T-cell (primary cell): ENCODE measurements at regions not wholly inside any gene's neighbourhood (a gene's known extent, or its start where the extent isn't known, plus 50 kb on each side); places are given as distances from the start of the nearest gene placed in this dataset.
"Not testable (repeated sequence)": the region's sequence is repeated elsewhere in the genome, so short reads cannot be mapped to it uniquely, and the experiment has no call there.

Source experiments
- ATAC-seq, 4 experiments: fragments of 200-7000 bp in 3 of 4; fragments of 150-1000 bp in 1 of 4; cut with Tn5 transposase; replicated peaks in 1 of 4; 1 replicate in 3 of 4; 2 replicates in 1 of 4; pipeline ENCODE4 v1.10.0; 2021; ENCODE audit warnings: moderate library complexity in 3 of 4, mild to moderate bottlenecking in 2 of 4, moderate number of reproducible peaks in 1 of 4
- CTCF ChIA-PET, 2 donors: fragments of 300-600 bp; sonication (Branson Sonifier 250); formaldehyde crosslinking; loops; one replicate each; lab custom pipeline; 2022; ENCODE audit warnings: antibody characterized with exemption in 2 of 2; lab: Charles Lee
- POLR2A ChIA-PET, 2 donors: fragments of 300-600 bp; sonication (Branson Sonifier 250); formaldehyde crosslinking; loops; one replicate each; lab custom pipeline; 2022; ENCODE audit warnings: antibody characterized with exemption in 2 of 2; lab: Charles Lee
- DNase-seq, 35 experiments: peaks; one replicate each; pipeline versions ENCODE4 v3.0.0 to v3.0.0-alpha.2; 2013 to 2023
- H3K27ac ChIP-seq: one replicate; pipeline ENCODE4 v1.5.1; 2013; ENCODE audit warnings: low read length
- H3K27me3 ChIP-seq, 2 experiments: replicated peaks in 1 of 2; 1 replicate in 1 of 2; 2 replicates in 1 of 2; pipeline versions ENCODE4 v1.6.1 to v1.7.0; 2013; ENCODE audit warnings: low read length in 1 of 2, mixed read lengths in 1 of 2; ENCODE audit not compliant: control insufficient read depth in 2 of 2, insufficient read depth in 2 of 2; ENCODE audit errors: extremely low read depth in 1 of 2
- H3K36me3 ChIP-seq, 2 donors: 1 replicate in 1 of 2; 2 replicates in 1 of 2; pipeline versions ENCODE4 v1.6.1 to v1.7.0; 2013; ENCODE audit warnings: low read length in 1 of 2; ENCODE audit not compliant: control insufficient read depth in 2 of 2, insufficient read depth in 1 of 2; ENCODE audit errors: extremely low read depth in 1 of 2
- H3K4me1 ChIP-seq, 2 experiments: 1 replicate in 1 of 2; 2 replicates in 1 of 2; pipeline versions ENCODE4 v1.6.1 to v1.7.0; 2013; ENCODE audit warnings: low read length in 2 of 2, mixed read lengths in 1 of 2; ENCODE audit not compliant: insufficient read depth in 2 of 2, control insufficient read depth in 1 of 2; ENCODE audit errors: extremely low read depth in 1 of 2
- H3K4me3 ChIP-seq, 2 donors: 1 replicate in 1 of 2; 2 replicates in 1 of 2; pipeline versions ENCODE4 v1.5.1 to v1.7.0; 2013; ENCODE audit warnings: mild to moderate bottlenecking in 2 of 2, low read length in 1 of 2, moderate library complexity in 1 of 2; ENCODE audit not compliant: control insufficient read depth in 1 of 2; ENCODE audit errors: extremely low read depth in 1 of 2
- H3K9me3 ChIP-seq: 2 replicates; pipeline ENCODE4 v1.7.0; 2013
- H3K27ac Mint-ChIP-seq, 2 donors: one replicate each; pipeline ENCODE4 v1.8.0; 2020 to 2021; ENCODE audit warnings: mild to moderate bottlenecking in 2 of 2, mixed read lengths in 2 of 2
- H3K27me3 Mint-ChIP-seq, 2 donors: one replicate each; pipeline ENCODE4 v1.8.0; 2021 to 2022; ENCODE audit warnings: mixed read lengths in 2 of 2
- H3K36me3 Mint-ChIP-seq: one replicate; pipeline ENCODE4 v1.8.0; 2021; ENCODE audit warnings: mixed read lengths
- H3K4me1 Mint-ChIP-seq, 3 donors: one replicate each; pipeline ENCODE4 v1.8.0; 2020 to 2022; ENCODE audit warnings: mixed read lengths in 3 of 3, mild to moderate bottlenecking in 1 of 3
- H3K4me3 Mint-ChIP-seq, 3 donors: one replicate each; pipeline ENCODE4 v1.8.0; 2020 to 2022; ENCODE audit warnings: mild to moderate bottlenecking in 3 of 3, mixed read lengths in 3 of 3, moderate library complexity in 3 of 3
- H3K9me3 Mint-ChIP-seq, 3 donors: one replicate each; pipeline ENCODE4 v1.8.0; 2020 to 2022; ENCODE audit warnings: mixed read lengths in 3 of 3
- WGBS: methylation state at CpG from one replicate; pipeline ENCODE4 v1.1.5; 2013; ENCODE audit warnings: missing lambda C conversion rate; ENCODE audit not compliant: insufficient coverage; 5-methylcytosine and 5-hydroxymethylcytosine counted together

DNA sequence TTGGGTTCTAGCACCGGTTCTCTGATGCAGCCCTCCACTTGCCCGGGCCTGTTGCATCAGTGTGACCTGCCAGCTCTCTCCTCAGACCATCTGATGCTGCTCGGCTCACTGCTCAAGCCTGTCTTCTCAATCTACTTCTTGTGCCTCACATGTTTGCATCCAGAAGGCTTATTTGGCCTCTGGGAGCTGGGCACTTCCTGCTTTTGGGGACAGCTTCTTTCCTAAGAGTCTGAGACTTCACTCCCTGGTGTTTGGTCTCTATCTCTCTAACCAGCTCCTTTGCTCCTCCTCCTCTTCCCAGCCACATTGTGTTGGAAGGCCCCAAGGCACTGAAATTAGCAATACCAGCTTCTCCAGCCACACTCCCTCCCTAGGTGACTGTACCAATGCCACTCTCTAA is 212.8 kb downstream of the CDCA7 start:
- Histone ChIP-seq H3K9me3 (no peaks in the 10 kb centered on the region), H3K36me3 (no peaks in the 10 kb centered on the region), H3K27ac (no peak overlapping the region), H3K27me3 (no peaks in the 10 kb centered on the region), H3K4me1 (no peaks in the 10 kb centered on the region), H3K4me3 (no peak overlapping the region)
- H3K4me1 Mint-ChIP-seq = peaks cover 3 to 6% (median 4%) of the 10 kb centered on the region in 3 donors
- 82% methylated on average over 3 of the region's 3 CpGs for WGBS
- H3K9me3 Mint-ChIP-seq = peaks cover 0 to 9% (median 0%) of the 10 kb centered on the region in 3 donors
- ATAC-seq = no peak
- DNase-seq = no peak
- ChIA-PET POLR2A (no interaction called here), CTCF (interaction anchor here in 1 of 2 donors (0.6 kb wide), 1 partner anchor 27 kb away, joined by 8 read pairs; no protein-coding TSS in a partner anchor)
- H3K27ac Mint-ChIP-seq = no peak overlapping the region
- no peaks in the 10 kb centered on the region for H3K36me3 Mint-ChIP-seq
- H3K27me3 Mint-ChIP-seq = peaks cover 13 to 22% of the 10 kb centered on the region in 2 donors
- H3K4me3 Mint-ChIP-seq = no peak overlapping the region

DNA sequence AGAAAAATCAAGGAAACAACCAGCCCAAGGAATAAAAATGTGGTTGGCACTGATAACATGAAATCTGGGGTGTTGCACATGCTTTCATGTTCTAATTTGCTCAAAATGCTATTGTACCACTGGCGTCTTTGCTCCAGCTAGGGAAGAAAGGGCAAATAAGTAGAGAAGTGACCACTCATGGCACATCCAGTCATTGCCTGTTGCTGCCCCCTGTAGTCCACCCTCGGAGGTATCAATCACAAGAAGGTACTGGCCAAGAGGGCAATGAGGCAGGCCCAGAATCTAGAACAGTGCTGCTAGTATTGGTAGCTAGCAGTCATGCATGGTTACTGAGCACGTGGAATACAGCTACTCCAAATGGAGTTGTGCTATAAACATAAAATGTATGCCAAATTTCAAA is 213.4 kb downstream of the CDCA7 start:
- DNase-seq = no peak
- Histone ChIP-seq H3K27ac (no peak overlapping the region), H3K36me3 (no peaks in the 10 kb centered on the region), H3K4me1 (no peaks in the 10 kb centered on the region), H3K4me3 (no peak overlapping the region), H3K27me3 (no peaks in the 10 kb centered on the region), H3K9me3 (no peaks in the 10 kb centered on the region)
- Mint-ChIP-seq H3K9me3 (peaks cover 0 to 5% (median 0%) of the 10 kb centered on the region in 3 donors), H3K27ac (no peak overlapping the region), H3K4me3 (no peak overlapping the region), H3K27me3 (peaks cover 13 to 17% of the 10 kb centered on the region in 2 donors), H3K4me1 (peaks cover 3 to 6% (median 4%) of the 10 kb centered on the region in 3 donors), H3K36me3 (no peaks in the 10 kb centered on the region)
- no peak for ATAC-seq
- CTCF ChIA-PET = no interaction called here
- 40% methylated on average over 2 of the region's 3 CpGs for WGBS
- POLR2A ChIA-PET = no interaction called here

DNA sequence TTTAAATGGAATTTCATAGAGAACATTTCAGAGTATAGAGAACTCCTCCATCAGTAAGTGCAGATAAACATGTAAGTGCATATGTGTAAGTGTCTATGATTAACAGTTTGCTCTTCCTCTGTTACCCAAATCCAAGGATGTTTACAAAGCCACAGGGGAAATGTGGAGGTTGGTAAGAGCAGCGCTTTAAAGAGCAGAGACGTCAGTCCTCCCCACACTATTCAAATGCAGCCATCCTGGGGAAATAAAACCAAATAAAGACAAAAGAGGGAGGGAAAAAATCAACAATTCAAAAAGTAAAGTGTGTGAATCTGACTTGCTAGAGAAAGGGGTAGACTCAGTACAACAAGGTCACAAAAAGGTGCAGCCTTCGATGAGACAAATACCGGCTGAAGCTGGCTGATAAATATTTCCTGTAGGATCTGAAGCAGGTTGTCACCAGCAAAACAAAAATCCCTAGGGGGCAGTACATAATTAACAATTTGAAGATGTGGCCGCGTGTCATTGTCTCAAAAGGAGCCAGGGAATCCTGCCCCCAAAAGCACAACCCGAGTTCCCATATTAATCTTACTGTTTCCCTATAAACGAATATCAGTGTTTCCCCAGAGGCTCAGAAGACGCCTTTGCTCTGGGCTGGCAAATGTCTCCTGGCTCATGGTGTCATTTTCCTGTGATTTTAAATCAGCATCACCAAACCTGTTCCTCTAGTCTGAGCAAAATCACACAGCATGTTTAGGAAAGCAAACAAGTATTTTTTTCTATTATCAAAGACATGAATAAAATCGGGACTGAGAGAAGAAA is 216.5 kb downstream of the CDCA7 start:
- no peak for ATAC-seq

DNA sequence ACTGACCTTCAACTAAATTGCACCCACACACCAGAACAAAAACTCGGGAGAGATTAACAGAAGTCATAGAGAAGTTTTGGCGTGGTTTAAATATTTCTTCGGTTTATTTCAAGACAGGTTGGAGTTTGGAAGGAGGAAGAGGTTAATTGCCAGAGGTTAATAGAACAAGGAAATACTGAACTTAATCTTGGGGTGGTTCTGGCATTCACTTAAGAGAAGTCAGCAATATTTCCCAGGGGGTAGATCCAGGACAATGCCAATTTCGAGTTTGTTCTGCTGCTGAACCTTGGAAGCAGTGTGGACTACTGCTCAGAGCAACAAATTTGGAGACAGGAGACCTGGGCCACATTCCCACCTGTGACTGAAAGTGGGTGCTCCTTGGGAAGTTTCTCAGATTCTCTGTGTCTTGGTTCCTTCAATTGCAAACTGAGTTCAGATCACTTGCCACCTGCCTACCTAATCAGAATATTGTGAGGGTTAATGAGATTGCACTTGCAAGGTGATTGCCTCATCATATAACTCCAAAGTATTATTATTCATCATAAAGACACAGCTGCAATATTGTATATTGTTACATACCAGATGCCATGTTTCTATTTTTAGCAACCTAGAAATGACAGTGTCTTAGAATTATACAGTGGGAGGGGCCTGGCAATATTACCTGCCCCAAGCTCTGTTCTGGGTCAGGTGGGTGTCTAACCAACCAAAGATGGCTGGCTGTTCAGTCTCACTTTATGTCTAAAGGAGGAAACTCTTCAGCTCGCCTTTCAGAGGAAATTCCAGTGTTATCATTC is 217.4 kb downstream of the CDCA7 start:
- Histone ChIP-seq H3K9me3 (no peaks in the 10 kb centered on the region), H3K4me3 (no peak overlapping the region), H3K36me3 (no peaks in the 10 kb centered on the region), H3K27ac (no peak overlapping the region), H3K27me3 (no peaks in the 10 kb centered on the region), H3K4me1 (no peaks in the 10 kb centered on the region)
- Mint-ChIP-seq H3K4me3 (no peak overlapping the region), H3K27me3 (peaks cover 10 to 13% of the 10 kb centered on the region in 2 donors), H3K36me3 (no peaks in the 10 kb centered on the region), H3K9me3 (peaks cover 0 to 5% (median 0%) of the 10 kb centered on the region in 3 donors), H3K27ac (no peak overlapping the region), H3K4me1 (peaks cover 3 to 6% (median 4%) of the 10 kb centered on the region in 3 donors)
- CTCF ChIA-PET = no interaction called here
- no peak for ATAC-seq
- POLR2A ChIA-PET = no interaction called here
- no peak for DNase-seq
- WGBS = 50% methylated on average over 2 of the region's 5 CpGs

More for the DNA sequence above, 216.5 kb downstream of the CDCA7 start:
- H3K27ac ChIP-seq = no peak overlapping the region
- H3K4me3 Mint-ChIP-seq = no peak overlapping the region
- H3K27me3 Mint-ChIP-seq = peaks cover 10 to 13% of the 10 kb centered on the region in 2 donors
- no peaks in the 10 kb centered on the region for H3K36me3 Mint-ChIP-seq
- H3K9me3 ChIP-seq = no peaks in the 10 kb centered on the region
- peak in 1 of 35 experiments; percentile 4 for DNase-seq
- POLR2A ChIA-PET = no interaction called here
- CTCF ChIA-PET = no interaction called here
- peaks cover 0 to 5% (median 0%) of the 10 kb centered on the region in 3 donors for H3K9me3 Mint-ChIP-seq
- H3K27ac Mint-ChIP-seq = no peak overlapping the region
- WGBS = 28% methylated on average over 7 of the region's 10 CpGs
- H3K4me1 Mint-ChIP-seq = peaks cover 3 to 6% (median 4%) of the 10 kb centered on the region in 3 donors
- H3K4me3 ChIP-seq = no peak overlapping the region
- no peaks in the 10 kb centered on the region for H3K4me1 ChIP-seq
- no peaks in the 10 kb centered on the region for H3K27me3 ChIP-seq
- no peaks in the 10 kb centered on the region for H3K36me3 ChIP-seq

DNA sequence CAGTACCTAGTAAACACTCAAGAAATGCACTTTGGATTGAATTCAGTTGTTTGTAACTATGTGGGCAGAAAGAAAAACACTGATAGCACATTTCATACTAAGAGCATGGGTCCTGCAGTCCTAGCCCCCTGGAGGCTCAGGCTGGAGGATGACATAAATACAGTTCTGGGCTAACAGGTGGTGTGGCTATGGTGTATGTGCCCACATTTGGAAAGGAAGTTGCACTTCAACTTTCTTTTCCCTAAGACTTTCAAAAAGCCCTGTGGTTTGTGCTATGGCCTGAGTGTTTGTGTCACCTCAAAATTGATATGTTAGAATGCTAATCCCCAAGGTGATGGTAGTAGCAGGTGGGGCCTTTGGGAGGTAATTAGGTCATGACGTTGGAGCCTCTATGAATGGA is 218.2 kb downstream of the CDCA7 start:
- H3K27ac Mint-ChIP-seq = no peak overlapping the region
- CTCF ChIA-PET = no interaction called here

DNA sequence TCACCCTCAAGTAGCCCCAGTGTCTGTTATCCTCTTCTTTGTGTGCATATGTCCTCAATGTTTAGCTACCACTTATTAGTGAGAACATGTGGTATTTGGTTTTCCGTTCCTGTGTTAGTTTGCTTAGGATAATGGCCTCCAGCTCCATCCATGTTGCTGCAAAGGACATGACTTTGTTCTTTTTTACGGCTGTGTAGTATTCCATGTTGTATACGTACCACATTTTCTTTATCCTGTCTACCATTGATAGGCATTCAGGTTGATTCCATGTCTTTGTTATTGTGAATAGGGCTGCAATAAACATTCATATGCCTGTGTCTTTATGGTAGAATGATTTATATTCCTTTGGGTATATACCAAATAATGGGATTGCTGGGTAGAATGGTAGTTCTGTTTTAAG is 219.1 kb downstream of the CDCA7 start:
- H3K4me1 Mint-ChIP-seq, H3K36me3 Mint-ChIP-seq, H3K4me3 ChIP-seq, H3K4me3 Mint-ChIP-seq, H3K27ac ChIP-seq, H3K27me3 ChIP-seq, H3K27ac Mint-ChIP-seq, CTCF ChIA-PET, H3K36me3 ChIP-seq, H3K4me1 ChIP-seq, H3K9me3 Mint-ChIP-seq, H3K9me3 ChIP-seq, POLR2A ChIA-PET, ATAC-seq, DNase-seq: not testable (repeated sequence)
- no CpG with 5 or more reads among the region's 3 CpGs for WGBS
- peaks cover 10 to 13% of the 10 kb centered on the region in 2 donors for H3K27me3 Mint-ChIP-seq

More for the DNA sequence above, 218.2 kb downstream of the CDCA7 start:
- no peak overlapping the region for H3K4me3 ChIP-seq
- Mint-ChIP-seq H3K9me3 (peaks cover 0 to 5% (median 0%) of the 10 kb centered on the region in 3 donors), H3K36me3 (no peaks in the 10 kb centered on the region), H3K4me3 (no peak overlapping the region), H3K27me3 (peaks cover 10 to 13% of the 10 kb centered on the region in 2 donors), H3K4me1 (peaks cover 3 to 6% (median 4%) of the 10 kb centered on the region in 3 donors)
- no peaks in the 10 kb centered on the region for H3K36me3 ChIP-seq
- H3K4me1 ChIP-seq = no peaks in the 10 kb centered on the region
- POLR2A ChIA-PET = no interaction called here
- no peak for ATAC-seq
- H3K27me3 ChIP-seq = no peaks in the 10 kb centered on the region
- H3K27ac ChIP-seq = no peak overlapping the region
- no peak for DNase-seq
- H3K9me3 ChIP-seq = no peaks in the 10 kb centered on the region
- no CpG with 5 or more reads among the region's 1 CpG for WGBS
